SK-N-SH (cell line): ENCODE measurements at regions not wholly inside any gene's neighbourhood (a gene's known extent, or its start where the extent isn't known, plus 50 kb on each side); places are given as distances from the start of the nearest gene placed in this dataset.

Experiments
- CTCF ChIP-seq: fragments of 200-600 bp; sonication (generic); IDR thresholded peaks from 2 replicates; pipeline ENCODE4 v1.6.1; 2017; ENCODE audit warnings: antibody characterized with exemption, mild to moderate bottlenecking, moderate library complexity
- EP300 ChIP-seq, 2 experiments: IDR thresholded peaks; 2 replicates each; pipeline versions ENCODE4 v1.4.0 to v1.6.1; 2012; ENCODE audit warnings: borderline replicate concordance in 1 of 2, low read depth in 1 of 2, low read length in 1 of 2
- EZH2phosphoT487 ChIP-seq: fragments of 200-600 bp; sonication (generic); IDR thresholded peaks from 2 replicates; pipeline ENCODE4 v1.6.1; 2017; ENCODE audit warnings: low read depth, mixed run types, mild to moderate bottlenecking, antibody characterized with exemption, moderate library complexity, borderline replicate concordance
- GABPA ChIP-seq: IDR thresholded peaks from 2 replicates; pipeline ENCODE4 v1.4.0; 2012; ENCODE audit warnings: low read depth, mild to moderate bottlenecking
- MAX ChIP-seq: IDR thresholded peaks from 2 replicates; pipeline ENCODE4 v1.4.0; 2012; ENCODE audit warnings: low read depth
- MEF2A ChIP-seq: IDR thresholded peaks from 2 replicates; pipeline ENCODE4 v1.4.0; 2012; ENCODE audit warnings: low read depth, borderline replicate concordance
- NFIC ChIP-seq: IDR thresholded peaks from 2 replicates; pipeline ENCODE4 v1.4.0; 2012; ENCODE audit warnings: borderline replicate concordance
- POLR2AphosphoS5 ChIP-seq: IDR thresholded peaks from 2 replicates; pipeline ENCODE4 v1.6.1; 2012; ENCODE audit warnings: low read depth, low read length
- RAD21 ChIP-seq: IDR thresholded peaks from 2 replicates; pipeline ENCODE4 v1.6.1; 2012; ENCODE audit warnings: mild to moderate bottlenecking, low read length
- RCOR1 ChIP-seq: fragments of 150-350 bp; IDR thresholded peaks from 2 replicates; pipeline ENCODE4 v1.6.1; 2017; ENCODE audit warnings: antibody characterized with exemption, low read length
- SIN3A ChIP-seq: IDR thresholded peaks from 2 replicates; pipeline ENCODE4 v1.6.1; 2012; ENCODE audit warnings: low read depth, mild to moderate bottlenecking, low read length, moderate library complexity, borderline replicate concordance
- SMC3 ChIP-seq: IDR thresholded peaks from 2 replicates; pipeline ENCODE4 v1.6.1; 2012; ENCODE audit warnings: low read depth, low read length, improper control_type of control experiment
- TAF1 ChIP-seq: IDR thresholded peaks from 2 replicates; pipeline ENCODE4 v1.6.1; 2012; ENCODE audit warnings: low read depth, mild to moderate bottlenecking, low read length, moderate library complexity, borderline replicate concordance
- USF2 ChIP-seq: fragments of 150-350 bp; IDR thresholded peaks from 2 replicates; pipeline ENCODE4 v1.6.1; 2017; ENCODE audit warnings: antibody characterized with exemption, low read length, low read depth, borderline replicate concordance

GRCh38 chr5:125699860-125700259 is 723.3 kb upstream of the GRAMD2B start:
- no peak for TF ChIP-seq GABPA
- no peak for TF ChIP-seq CTCF
- no peak for TF ChIP-seq EZH2phosphoT487
- TF ChIP-seq MEF2A: no peak
- TF ChIP-seq EP300 (IDR thresholded peaks at IDR 0.05; ENCODE audit: borderline replicate concordance in 1 of 2, low read depth in 1 of 2, low read length in 1 of 2): no peak
- TF ChIP-seq RCOR1: no peak
- no peak for TF ChIP-seq MAX
- no peak for TF ChIP-seq TAF1
- no peak for TF ChIP-seq SMC3
- no peak for TF ChIP-seq RAD21
- no peak for TF ChIP-seq USF2
- no peak for TF ChIP-seq SIN3A
- TF ChIP-seq POLR2AphosphoS5: no peak
- TF ChIP-seq NFIC: no peak
